ENCODE measurements at regions not wholly inside any gene's neighbourhood (a gene's known extent, or its start where the extent isn't known, plus 50 kb on each side); places are given as distances from the start of the nearest gene placed in this dataset.

GRCh38 chr6:168219804-168220203, 99.8 kb downstream of the DACT2 start:
- Histone ChIP-seq H3K4me2 (ENCODE audit: control insufficient read depth, extremely low read depth, insufficient read depth, low read depth, low read length) (no peak overlapping the region), H3K79me2 (ENCODE audit: control insufficient read depth, insufficient read depth, low read length) (no peaks in the 10 kb centered on the region), H3K36me3 (ENCODE audit: control insufficient read depth in 2 of 2, extremely low read depth in 1 of 2, insufficient read depth in 2 of 2, low read length in 2 of 2) (no peaks in the 10 kb centered on the region), H3K9me3 (ENCODE audit: control insufficient read depth, low read depth, low read length) (no peaks in the 10 kb centered on the region), H4K20me1 (ENCODE audit: control insufficient read depth, extremely low read depth, insufficient read depth, low read length) (no peaks in the 10 kb centered on the region), H3K27ac (ENCODE audit: control insufficient read depth, insufficient read depth, low read length) (no peak overlapping the region), H3K9me1 (ENCODE audit: control insufficient read depth, extremely low read depth, insufficient read depth, low read length) (no peaks in the 10 kb centered on the region), H3K27me3 (ENCODE audit: control insufficient read depth, extremely low read depth, insufficient read depth, low read length) (peaks cover 39% of the 10 kb centered on the region), H2AFZ (ENCODE audit: control insufficient read depth, low read length) (no peak overlapping the region), H3K9ac (ENCODE audit: control insufficient read depth, extremely low read depth, insufficient read depth, low read length) (no peak overlapping the region), H3K4me3 (ENCODE audit: control insufficient read depth in 2 of 3, extremely low read depth in 1 of 3, insufficient read depth in 2 of 3, low read depth in 1 of 3, low read length in 3 of 3) (no peak overlapping the region), H3K4me1 (ENCODE audit: control insufficient read depth, extremely low read depth, insufficient read depth, low read length) (no peaks in the 10 kb centered on the region)
- TF ChIP-seq CTCF (optimal IDR thresholded peaks at IDR 0.05 in 1 of 3, IDR thresholded peaks at IDR 0.05 in 1 of 3, conservative IDR thresholded peaks at IDR 0.05 in 1 of 3; ENCODE audit: extremely low read depth in 1 of 3, insufficient read depth in 2 of 3, low read length in 3 of 3): no peak
- no peak for TF ChIP-seq EZH2 (IDR thresholded peaks at IDR 0.05; ENCODE audit: low read length)
- DNase-seq (ENCODE audit: low read depth, low spot score): no peak
- dilution Hi-C loops (cut with MboI; ENCODE audit: extremely low pct_ligation_motif_present, low sequenced_read_pairs): no loop called here
- FAIRE-seq: no peak

GRCh38 chr6:168218785-168219566, 100.6 kb downstream of the DACT2 start:
- H3K4me2 ChIP-seq (ENCODE audit: control insufficient read depth, extremely low read depth, insufficient read depth, low read depth, low read length): no peak overlapping the region
- no peak for TF ChIP-seq EZH2 (IDR thresholded peaks at IDR 0.05; ENCODE audit: low read length)
- no peak for TF ChIP-seq CTCF (optimal IDR thresholded peaks at IDR 0.05 in 1 of 3, IDR thresholded peaks at IDR 0.05 in 1 of 3, conservative IDR thresholded peaks at IDR 0.05 in 1 of 3; ENCODE audit: extremely low read depth in 1 of 3, insufficient read depth in 2 of 3, low read length in 3 of 3)

More at GRCh38 chr6:168218785-168219566, 100.6 kb downstream of the DACT2 start:
- Histone ChIP-seq H2AFZ (ENCODE audit: control insufficient read depth, low read length) (no peak overlapping the region), H3K9ac (ENCODE audit: control insufficient read depth, extremely low read depth, insufficient read depth, low read length) (no peak overlapping the region), H3K9me1 (ENCODE audit: control insufficient read depth, extremely low read depth, insufficient read depth, low read length) (no peaks in the 10 kb centered on the region), H3K9me3 (ENCODE audit: control insufficient read depth, low read depth, low read length) (no peaks in the 10 kb centered on the region), H4K20me1 (ENCODE audit: control insufficient read depth, extremely low read depth, insufficient read depth, low read length) (no peaks in the 10 kb centered on the region), H3K27me3 (ENCODE audit: control insufficient read depth, extremely low read depth, insufficient read depth, low read length) (peaks cover 31% of the 10 kb centered on the region), H3K4me1 (ENCODE audit: control insufficient read depth, extremely low read depth, insufficient read depth, low read length) (no peaks in the 10 kb centered on the region), H3K4me3 (ENCODE audit: control insufficient read depth in 2 of 3, extremely low read depth in 1 of 3, insufficient read depth in 2 of 3, low read depth in 1 of 3, low read length in 3 of 3) (no peak overlapping the region), H3K79me2 (ENCODE audit: control insufficient read depth, insufficient read depth, low read length) (no peaks in the 10 kb centered on the region), H3K36me3 (ENCODE audit: control insufficient read depth in 2 of 2, extremely low read depth in 1 of 2, insufficient read depth in 2 of 2, low read length in 2 of 2) (no peaks in the 10 kb centered on the region), H3K27ac (ENCODE audit: control insufficient read depth, insufficient read depth, low read length) (no peak overlapping the region)
- dilution Hi-C loops (cut with MboI; ENCODE audit: extremely low pct_ligation_motif_present, low sequenced_read_pairs): no loop called here
- DNase-seq (ENCODE audit: low read depth, low spot score) (no peak), FAIRE-seq (no peak)
